Spleen (tissue), 11 donors: ENCODE measurements at regions not wholly inside any gene's neighbourhood (a gene's known extent, or its start where the extent isn't known, plus 50 kb on each side); places are given as distances from the start of the nearest gene placed in this dataset.

ENCODE experiments used
- DNase-seq: peaks from one replicate; pipeline ENCODE4 v3.0.0-alpha.2; 2020
- H3K27ac ChIP-seq, 8 donors: fragments of 200-600 bp; sonication (generic) in 7 of 8; 1 replicate in 4 of 8; 2 replicates in 4 of 8; pipeline versions ENCODE4 v1.5.0 to v1.8.0; 2016 to 2021; ENCODE audit warnings: inconsistent platforms in 4 of 8, mild to moderate bottlenecking in 4 of 8, moderate library complexity in 1 of 8
- H3K27me3 ChIP-seq, 7 donors: fragments of 200-600 bp; sonication (generic) in 6 of 7; replicated peaks in 1 of 7; 1 replicate in 4 of 7; 2 replicates in 3 of 7; pipeline versions ENCODE4 v1.5.0 to v1.8.0; 2016 to 2021; ENCODE audit warnings: inconsistent platforms in 3 of 7, mild to moderate bottlenecking in 1 of 7
- H3K36me3 ChIP-seq, 6 donors: fragments of 200-600 bp; sonication (generic) in 5 of 6; 1 replicate in 4 of 6; 2 replicates in 2 of 6; pipeline versions ENCODE4 v1.5.0 to v1.8.0; 2016 to 2021; ENCODE audit warnings: inconsistent platforms in 2 of 6
- H3K4me1 ChIP-seq, 6 donors: fragments of 200-600 bp; sonication (generic) in 5 of 6; 1 replicate in 3 of 6; 2 replicates in 3 of 6; pipeline versions ENCODE4 v1.5.0 to v1.8.0; 2016 to 2021; ENCODE audit warnings: inconsistent platforms in 3 of 6
- H3K4me3 ChIP-seq, 8 donors: fragments of 200-600 bp; sonication (generic) in 7 of 8; 1 replicate in 4 of 8; 2 replicates in 4 of 8; pipeline versions ENCODE4 v1.5.0 to v1.8.0; 2016 to 2021; ENCODE audit warnings: inconsistent platforms in 4 of 8, mild to moderate bottlenecking in 4 of 8, moderate library complexity in 2 of 8
- H3K9me3 ChIP-seq, 8 donors: fragments of 200-600 bp; sonication (generic) in 7 of 8; 1 replicate in 4 of 8; 2 replicates in 4 of 8; pipeline versions ENCODE4 v1.5.0 to v1.8.0; 2016 to 2021; ENCODE audit warnings: inconsistent platforms in 4 of 8
- POLR2A ChIP-seq, 3 donors: fragments of 450-650 bp; IDR thresholded peaks; one replicate each; pipeline ENCODE4 v1.5.1; 2017; ENCODE audit warnings: antibody characterized with exemption in 3 of 3, mild to moderate bottlenecking in 1 of 3
- POLR2AphosphoS5 ChIP-seq, 3 donors: sonication (generic); formaldehyde crosslinking; IDR thresholded peaks; one replicate each; pipeline ENCODE4 v1.5.1; 2017; ENCODE audit warnings: antibody characterized with exemption in 3 of 3
- WGBS, 5 donors: extraction: QIAGEN DNeasy Blood & Tissue Kit in 3 of 5; methylation state at CpG; one replicate each; pipeline versions ENCODE4 v1.1.5 to v1.1.7; 2013 to 2018; 5-methylcytosine and 5-hydroxymethylcytosine counted together
- intact Hi-C: fragments of 100-400 bp; cut with DNase I; formaldehyde crosslinking; loops from one replicate; pipeline ENCODE4 v1.15.0; 2023; ENCODE audit warnings: low total_unique reads
- TF ChIP-seq, protein P1 (sequence below), 11 experiments: fragments of 200-600 bp in 7 of 11; fragments of 450-650 bp in 4 of 11; sonication (generic) in 4 of 11; IDR thresholded peaks in 8 of 11; conservative IDR thresholded peaks in 3 of 11; 1 replicate in 7 of 11; 2 replicates in 4 of 11; pipeline versions ENCODE4 v1.4.0 to v1.8.0; 2016 to 2021; ENCODE audit warnings: antibody characterized with exemption in 11 of 11, inconsistent platforms in 4 of 11, mild to moderate bottlenecking in 1 of 11
- donor health status: healthy with polysubstance abuse.
- donor health status: DM: no; HTN: no; CAD: no; lungs with moderate emphysema.
- donor health status: DM: no; HTN: no; CAD: no.
- donor health status: Bipolar disorder and iron deficiency.
- donor health status: healthy.
- donor health status: DM: no; HTN: no; CAD: no.
- donor health status: DM: yes; HTN: yes; CAD: no.

DNA sequence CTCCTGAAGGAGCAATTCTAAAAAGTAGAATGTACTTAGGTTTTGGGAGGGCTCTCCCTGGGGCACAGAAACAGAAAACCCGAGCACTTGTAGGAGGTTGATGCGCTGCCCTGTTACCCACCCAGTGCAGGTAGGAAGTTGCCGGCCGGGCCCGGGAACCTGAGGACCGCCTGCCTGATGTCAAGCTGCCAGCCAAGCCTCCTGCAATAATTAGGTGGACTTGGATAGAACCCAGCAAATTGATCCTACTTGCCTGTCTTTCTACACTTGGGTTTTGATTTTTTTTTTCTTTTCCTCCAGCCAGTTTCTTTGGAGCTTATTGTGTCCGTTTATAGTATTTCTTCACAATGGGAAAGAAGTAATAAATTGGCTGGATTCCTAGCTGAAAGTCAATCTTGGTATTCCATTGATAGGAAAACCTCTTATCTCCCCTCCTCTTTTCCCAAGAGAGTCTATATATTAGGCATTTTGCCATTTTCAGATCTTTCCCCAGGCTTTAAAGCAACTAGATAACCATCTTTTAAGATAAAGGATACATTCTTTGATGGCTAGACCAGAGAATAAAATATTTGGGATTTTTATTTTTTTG is 78.3 kb upstream of the FYN start:
- no peaks in the 10 kb centered on the region for H3K36me3 ChIP-seq
- no peak overlapping the region for H3K27ac ChIP-seq
- intact Hi-C loops: no loop called here
- H3K9me3 ChIP-seq: no peaks in the 10 kb centered on the region
- no peak overlapping the region for H3K4me3 ChIP-seq
- no peak for DNase-seq
- TF ChIP-seq POLR2A (IDR thresholded peaks at IDR 0.05): no peak
- TF ChIP-seq, protein P1, sequence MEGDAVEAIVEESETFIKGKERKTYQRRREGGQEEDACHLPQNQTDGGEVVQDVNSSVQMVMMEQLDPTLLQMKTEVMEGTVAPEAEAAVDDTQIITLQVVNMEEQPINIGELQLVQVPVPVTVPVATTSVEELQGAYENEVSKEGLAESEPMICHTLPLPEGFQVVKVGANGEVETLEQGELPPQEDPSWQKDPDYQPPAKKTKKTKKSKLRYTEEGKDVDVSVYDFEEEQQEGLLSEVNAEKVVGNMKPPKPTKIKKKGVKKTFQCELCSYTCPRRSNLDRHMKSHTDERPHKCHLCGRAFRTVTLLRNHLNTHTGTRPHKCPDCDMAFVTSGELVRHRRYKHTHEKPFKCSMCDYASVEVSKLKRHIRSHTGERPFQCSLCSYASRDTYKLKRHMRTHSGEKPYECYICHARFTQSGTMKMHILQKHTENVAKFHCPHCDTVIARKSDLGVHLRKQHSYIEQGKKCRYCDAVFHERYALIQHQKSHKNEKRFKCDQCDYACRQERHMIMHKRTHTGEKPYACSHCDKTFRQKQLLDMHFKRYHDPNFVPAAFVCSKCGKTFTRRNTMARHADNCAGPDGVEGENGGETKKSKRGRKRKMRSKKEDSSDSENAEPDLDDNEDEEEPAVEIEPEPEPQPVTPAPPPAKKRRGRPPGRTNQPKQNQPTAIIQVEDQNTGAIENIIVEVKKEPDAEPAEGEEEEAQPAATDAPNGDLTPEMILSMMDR (IDR thresholded peaks at IDR 0.05 in 8 of 11, conservative IDR thresholded peaks at IDR 0.05 in 3 of 11): no peak
- TF ChIP-seq POLR2AphosphoS5 (IDR thresholded peaks at IDR 0.05): no peak
- H3K27me3 ChIP-seq: peaks cover 0 to 5% (median 0%) of the 10 kb centered on the region in 7 donors
- H3K4me1 ChIP-seq: peaks cover 0 to 4% (median 0%) of the 10 kb centered on the region in 6 donors
- 93 to 96% (median 95%) methylated on average over 7 of the region's 7 CpGs for WGBS, 5 donors

DNA sequence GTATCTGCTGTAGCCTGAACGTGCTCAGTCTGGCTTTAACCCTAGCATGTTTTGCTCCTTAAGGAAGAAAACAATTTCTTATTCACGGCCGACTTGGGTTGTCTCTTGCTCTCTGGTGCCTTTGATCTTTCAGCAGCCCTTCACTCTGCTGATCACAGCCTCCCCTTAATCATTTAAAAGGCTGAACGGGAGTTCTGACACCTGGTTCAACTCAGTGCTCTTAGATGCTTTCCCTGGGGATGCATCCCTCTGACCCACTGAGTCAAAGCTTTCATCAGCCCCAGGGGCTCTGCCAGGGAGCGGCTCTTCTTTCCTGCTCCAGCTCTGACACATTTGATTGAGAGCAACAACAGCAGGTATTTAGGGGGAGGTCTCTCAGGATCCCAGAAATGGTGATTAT is 79.0 kb upstream of the FYN start:
- TF ChIP-seq POLR2A (IDR thresholded peaks at IDR 0.05) (no peak), POLR2AphosphoS5 (IDR thresholded peaks at IDR 0.05) (no peak)
- TF ChIP-seq, protein P1 (IDR thresholded peaks at IDR 0.05 in 8 of 11, conservative IDR thresholded peaks at IDR 0.05 in 3 of 11): no peak
- DNase-seq: no peak
- Histone ChIP-seq H3K9me3 (no peaks in the 10 kb centered on the region), H3K27ac (no peak overlapping the region), H3K36me3 (no peaks in the 10 kb centered on the region), H3K27me3 (peaks cover 0 to 5% (median 0%) of the 10 kb centered on the region in 7 donors), H3K4me1 (peaks cover 0 to 4% (median 0%) of the 10 kb centered on the region in 6 donors), H3K4me3 (no peak overlapping the region)
- 67 to 82% (median 77%) methylated on average over 5 of the region's 5 CpGs for WGBS, 5 donors
- intact Hi-C loops: no loop called here

DNA sequence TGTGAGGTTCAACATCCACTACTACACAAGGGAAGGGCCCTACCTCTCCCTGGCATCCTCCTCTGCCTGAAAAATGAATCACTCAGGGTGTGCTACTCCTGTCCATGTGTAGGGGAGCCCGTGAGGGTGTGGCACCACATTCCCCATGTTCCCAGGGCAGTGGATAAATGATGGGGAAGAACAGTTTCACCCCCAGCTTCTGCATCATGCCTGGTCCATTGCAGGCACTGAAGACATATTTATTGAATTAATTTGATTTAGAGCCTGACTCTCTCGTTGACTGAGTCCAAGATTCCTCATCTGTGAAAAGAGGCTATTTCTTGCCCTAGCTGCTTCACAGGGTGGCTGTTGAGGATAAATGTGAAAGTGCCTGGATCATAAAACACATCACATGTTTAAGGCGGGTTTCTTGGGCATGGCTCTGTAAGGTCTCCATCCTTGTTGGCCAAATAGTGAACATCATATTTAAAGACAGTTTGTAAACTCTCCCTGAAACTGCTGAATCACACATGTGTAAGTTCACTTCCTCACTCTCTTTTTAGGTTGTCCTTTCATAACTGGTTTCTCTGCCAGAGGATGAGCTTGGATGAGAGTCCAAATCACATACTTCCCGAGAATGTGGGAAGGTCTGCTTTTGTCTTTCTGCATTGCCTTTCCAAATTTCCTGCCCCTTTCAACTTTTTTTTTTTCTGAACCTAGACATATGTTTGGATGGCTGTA is 79.7 kb upstream of the FYN start:
- H3K27me3 ChIP-seq: peaks cover 0 to 5% (median 0%) of the 10 kb centered on the region in 7 donors
- H3K9me3 ChIP-seq: no peaks in the 10 kb centered on the region
- 67 to 82% (median 73%) methylated on average over 4 of the region's 4 CpGs for WGBS, 5 donors
- no peak for DNase-seq
- H3K4me1 ChIP-seq: peaks cover 0 to 4% (median 0%) of the 10 kb centered on the region in 6 donors
- no peaks in the 10 kb centered on the region for H3K36me3 ChIP-seq
- no peak for TF ChIP-seq POLR2AphosphoS5 (IDR thresholded peaks at IDR 0.05)
- TF ChIP-seq POLR2A (IDR thresholded peaks at IDR 0.05): no peak
- TF ChIP-seq, protein P1 (IDR thresholded peaks at IDR 0.05 in 8 of 11, conservative IDR thresholded peaks at IDR 0.05 in 3 of 11): no peak
- peak overlapping the region in 1 of 8 donors; percentile 5 for H3K27ac ChIP-seq
- intact Hi-C loops: no loop called here
- H3K4me3 ChIP-seq: no peak overlapping the region

DNA sequence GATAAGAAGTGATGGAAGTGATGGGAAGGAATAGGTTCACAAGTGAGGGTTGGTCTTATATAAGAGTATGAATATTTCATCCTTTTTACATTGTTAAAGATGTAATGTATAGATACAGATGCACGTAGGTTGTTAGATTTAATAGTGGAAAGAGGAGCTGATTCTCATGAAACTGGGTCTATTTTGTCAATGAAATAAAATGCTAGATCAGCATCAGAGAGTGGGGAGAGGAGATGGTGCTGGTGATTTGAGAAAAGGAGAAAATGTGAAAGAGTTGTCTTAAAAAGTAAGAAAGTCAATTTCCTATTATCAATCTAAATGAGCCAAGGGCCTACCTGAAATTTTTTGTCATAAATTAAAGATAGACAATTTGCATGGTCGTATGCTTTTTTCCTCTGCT is 82.8 kb upstream of the FYN start:
- WGBS, 5 donors: 71 to 99% (median 84%) methylated on average over 2 of the region's 2 CpGs
- intact Hi-C loops: no loop called here
- H3K4me1 ChIP-seq: peaks cover 0 to 17% (median 0%) of the 10 kb centered on the region in 6 donors

More for the DNA sequence above, 82.8 kb upstream of the FYN start:
- H3K9me3 ChIP-seq: no peaks in the 10 kb centered on the region
- no peak for DNase-seq
- no peak for TF ChIP-seq POLR2AphosphoS5 (IDR thresholded peaks at IDR 0.05)
- TF ChIP-seq, protein P1 (IDR thresholded peaks at IDR 0.05 in 8 of 11, conservative IDR thresholded peaks at IDR 0.05 in 3 of 11): no peak
- TF ChIP-seq POLR2A (IDR thresholded peaks at IDR 0.05): no peak
- H3K27me3 ChIP-seq: peaks cover 0 to 5% (median 0%) of the 10 kb centered on the region in 7 donors
- H3K27ac ChIP-seq: no peak overlapping the region
- H3K36me3 ChIP-seq: no peaks in the 10 kb centered on the region
- H3K4me3 ChIP-seq: no peak overlapping the region
